GM11168 (cell line): ENCODE measurements at regions not wholly inside any gene's neighbourhood (a gene's known extent, or its start where the extent isn't known, plus 50 kb on each side); places are given as distances from the start of the nearest gene placed in this dataset.

Source experiments
- in situ Hi-C: fragments of 300-500 bp; cut with MboI; formaldehyde crosslinking; loops from one replicate; pipeline ENCODE4 v1.12.0; 2022; ENCODE audit warnings: low sequenced_read_pairs; ENCODE audit not compliant: unreplicated experiment

DNA sequence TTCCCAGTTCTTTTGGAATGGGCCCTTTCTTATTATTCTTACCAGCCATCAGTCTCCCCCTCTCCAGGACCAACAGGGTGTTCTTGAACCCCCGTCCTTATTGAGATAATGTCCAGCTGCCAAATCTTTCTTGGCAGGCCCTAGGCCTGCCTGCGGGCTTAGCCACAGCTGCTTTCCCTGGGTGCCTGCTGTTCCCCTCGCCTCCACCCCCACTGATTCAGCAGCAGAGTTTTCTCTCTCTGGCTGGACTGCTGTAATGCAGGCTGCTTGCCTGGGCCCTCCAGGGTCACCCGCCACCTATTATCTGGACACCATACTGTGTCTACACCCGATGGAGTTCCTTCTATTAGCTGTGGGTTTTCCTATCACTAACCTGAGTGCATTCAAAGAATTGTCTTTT is 395.4 kb upstream of the ATP5MC3 start:
- in situ Hi-C loops, result no loop called here

- in situ Hi-C loops, result no loop called here
Observed at GRCh38 chr2:175576270-175576669, 394.8 kb upstream of the ATP5MC3 start.

DNA sequence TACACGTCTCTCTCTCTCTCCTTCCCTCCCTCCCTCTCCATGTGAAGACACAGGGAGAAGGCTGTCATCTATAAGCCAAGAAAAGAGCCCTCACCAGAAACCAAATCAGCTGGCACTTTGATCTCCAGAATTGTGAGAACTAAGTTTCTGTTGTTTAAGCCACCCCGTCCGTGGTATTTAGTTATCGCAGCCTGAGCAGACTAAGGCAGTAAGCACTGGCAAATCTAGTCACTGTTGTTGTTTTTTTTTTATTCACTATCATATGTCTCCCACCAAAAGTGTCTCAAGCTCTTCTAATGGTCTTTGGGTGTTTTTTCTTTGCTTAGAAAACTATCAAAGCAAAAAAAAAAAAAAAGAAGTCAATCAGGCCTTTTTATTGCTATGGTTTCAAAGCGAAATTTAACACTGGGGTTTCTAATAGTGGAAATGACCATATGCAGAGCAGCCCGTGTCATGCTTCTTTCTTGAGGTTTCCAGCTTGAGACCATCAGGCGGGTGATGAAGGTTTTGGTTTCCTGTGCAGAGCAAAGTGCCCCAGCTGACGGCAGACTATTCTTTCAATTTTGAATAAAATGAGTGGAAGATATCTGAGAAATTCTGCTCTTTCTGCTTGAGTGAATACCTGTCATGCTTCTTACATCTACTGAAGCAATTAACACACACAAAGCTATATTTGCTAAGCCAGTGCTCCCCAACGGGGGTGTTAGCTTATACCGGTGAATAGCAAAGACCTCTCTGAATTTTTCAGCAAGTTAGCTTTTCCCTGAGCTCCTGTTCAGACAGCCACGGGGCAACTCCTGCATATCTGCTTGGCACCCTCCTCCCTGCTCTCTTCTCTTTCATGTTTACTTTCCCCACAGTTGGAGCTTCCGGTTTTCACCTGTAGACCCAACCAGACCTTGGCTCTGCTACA is 394.1 kb upstream of the ATP5MC3 start:
- in situ Hi-C loops, result no loop called here

DNA sequence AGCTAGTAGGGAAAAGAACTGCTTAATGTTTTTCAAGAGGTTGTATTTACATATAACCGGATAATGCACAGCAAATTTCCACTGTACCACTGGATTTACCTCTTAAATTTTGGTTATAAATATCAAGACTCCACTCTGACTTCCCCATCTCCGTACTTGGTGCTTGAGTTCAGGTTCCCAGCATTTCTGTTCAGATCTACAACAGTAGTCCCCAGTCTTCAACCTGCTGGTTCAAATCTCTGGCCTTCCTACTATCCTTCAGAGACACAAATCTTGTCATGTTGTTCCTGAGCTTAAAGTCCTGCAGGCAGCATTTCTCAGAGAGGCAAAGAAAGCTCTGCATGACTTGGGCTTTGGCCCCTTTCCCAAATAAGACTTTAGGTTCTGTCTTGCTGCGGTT is 392.6 kb upstream of the ATP5MC3 start:
- in situ Hi-C loops, result no loop called here

- in situ Hi-C loops, result no loop called here
Observed at GRCh38 chr2:175571078-175571653, 389.7 kb upstream of the ATP5MC3 start.

DNA sequence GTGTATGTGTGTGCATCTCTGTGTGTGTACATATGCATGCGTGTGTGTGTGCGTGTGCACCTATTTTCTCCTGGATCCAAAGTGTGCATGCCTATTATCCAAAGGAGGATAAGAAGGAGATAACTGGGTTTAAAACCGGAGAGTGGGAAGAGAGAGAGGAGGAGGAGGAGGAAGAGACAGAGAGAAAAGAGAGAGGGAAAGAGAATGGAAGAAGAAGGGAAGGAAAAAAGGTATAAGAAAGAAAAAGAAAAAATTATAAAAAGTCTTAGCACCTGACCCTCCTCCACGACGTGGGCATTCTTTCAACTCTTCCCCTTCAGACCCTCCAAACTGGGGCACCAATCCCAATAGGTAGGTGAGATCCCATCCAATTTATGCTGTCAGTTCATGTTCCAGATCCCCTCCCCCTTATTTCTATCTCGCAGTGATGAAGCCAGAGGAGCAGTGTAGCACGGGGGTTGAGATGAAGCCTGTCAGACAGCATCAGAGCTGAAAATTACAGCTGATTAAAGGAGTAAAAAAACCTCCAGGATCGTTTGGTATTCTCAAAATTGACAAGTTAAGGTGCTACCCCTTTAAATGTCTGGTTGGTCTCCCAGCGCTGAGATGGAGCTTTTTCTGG is 386.7 kb upstream of the ATP5MC3 start:
- in situ Hi-C loops, result no loop called here

- in situ Hi-C loops, result no loop called here
Observed at GRCh38 chr2:175567435-175568061, 386.0 kb upstream of the ATP5MC3 start.

DNA sequence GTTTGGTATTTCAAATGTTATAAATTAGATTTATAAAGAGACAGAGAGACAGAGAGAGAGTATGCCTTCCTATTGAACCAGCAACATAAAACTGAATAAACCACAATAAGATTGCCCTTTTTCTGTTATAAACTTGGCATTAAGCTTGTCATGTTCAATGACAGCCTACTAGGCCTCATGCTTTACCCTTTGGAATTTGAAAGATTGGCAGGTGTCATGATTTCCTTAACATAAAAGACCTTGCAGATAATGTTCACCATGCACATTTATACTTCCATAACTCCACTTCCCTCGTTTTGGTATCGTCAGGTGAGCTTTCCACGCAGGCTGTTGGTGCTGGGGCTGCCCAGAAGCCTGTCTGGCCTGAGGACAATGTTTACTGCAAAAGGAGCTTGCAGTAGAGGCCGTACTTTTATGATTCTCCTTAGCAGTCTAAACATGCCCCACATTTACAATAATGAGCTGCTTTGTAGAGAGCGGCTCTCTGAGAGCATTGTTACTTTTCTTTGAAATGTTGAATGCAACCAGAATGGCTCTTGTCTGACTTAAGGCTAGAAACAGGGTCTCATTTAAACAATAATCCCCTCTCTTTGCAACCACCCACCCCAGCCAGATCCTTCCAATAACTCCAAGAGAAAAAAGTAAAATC is 379.1 kb upstream of the ATP5MC3 start:
- in situ Hi-C loops, result no loop called here

- in situ Hi-C loops, result no loop called here
Observed at GRCh38 chr2:175559613-175560012, 378.1 kb upstream of the ATP5MC3 start.

- in situ Hi-C loops, result no loop called here
Observed at GRCh38 chr2:175557810-175558377, 376.4 kb upstream of the ATP5MC3 start.

GRCh38 chr2:175553910-175554309 is 372.4 kb upstream of the ATP5MC3 start:
- in situ Hi-C loops, result no loop called here

- in situ Hi-C loops, result no loop called here
Observed at GRCh38 chr2:175552902-175553301, 371.4 kb upstream of the ATP5MC3 start.

GRCh38 chr2:175540421-175540820 is 358.9 kb upstream of the ATP5MC3 start:
- in situ Hi-C loops, result no loop called here

DNA sequence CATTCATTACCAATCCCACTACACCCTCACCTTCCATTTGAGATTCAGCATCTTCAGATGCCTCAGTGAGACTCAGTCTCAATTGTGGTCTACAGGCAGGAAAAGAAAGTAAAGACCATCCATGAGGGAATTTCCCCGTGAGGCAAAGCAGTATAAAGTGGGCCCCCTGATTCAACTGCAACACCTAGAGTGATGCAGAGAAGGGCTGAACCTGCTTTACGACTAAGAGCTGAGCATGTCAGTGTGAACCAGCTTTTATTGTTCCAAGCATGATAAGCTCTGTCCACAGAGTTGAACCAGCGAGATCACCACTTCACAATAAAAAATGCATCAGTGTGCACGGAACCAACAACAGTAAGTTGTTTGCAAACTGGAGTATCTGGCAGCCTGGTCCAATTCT is 357.6 kb upstream of the ATP5MC3 start:
- in situ Hi-C loops, result no loop called here

DNA sequence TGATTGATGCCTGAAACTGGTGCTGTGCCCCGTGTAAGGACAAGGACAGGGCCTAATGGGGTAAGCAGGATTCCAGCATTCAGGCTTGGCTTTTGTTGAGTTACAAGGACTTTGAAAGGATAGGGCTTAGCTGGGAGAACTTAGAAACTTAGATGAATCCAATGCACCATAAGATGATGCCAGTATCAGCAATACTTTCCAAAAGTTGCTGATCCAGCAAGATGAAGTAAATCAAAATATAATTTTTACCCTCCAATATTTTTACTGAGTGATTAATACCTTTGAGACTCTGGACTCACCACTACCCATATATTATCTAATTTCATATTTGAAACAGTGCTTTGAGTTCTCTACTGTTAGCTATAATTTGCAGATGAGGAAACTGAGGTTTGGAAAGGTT is 354.5 kb upstream of the ATP5MC3 start:
- in situ Hi-C loops, result no loop called here

DNA sequence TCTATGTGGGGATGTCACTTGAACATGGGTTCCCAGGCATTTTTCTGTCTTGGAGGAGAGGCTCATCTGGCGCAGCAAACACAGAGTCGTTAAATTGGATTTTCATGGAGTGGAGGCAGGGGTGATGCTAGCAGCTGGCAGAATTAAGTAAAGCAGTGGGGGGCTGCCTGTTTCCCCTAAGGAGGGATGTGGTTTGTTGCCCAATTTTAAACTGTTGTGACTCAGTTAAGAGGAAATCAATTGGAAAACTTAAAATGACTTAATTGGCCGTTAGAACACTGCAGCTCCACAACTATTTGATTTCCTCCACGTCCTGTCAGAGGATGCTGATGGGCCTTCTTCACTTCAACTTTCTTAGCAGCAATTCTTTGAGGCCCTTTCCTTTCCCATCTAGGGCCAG is 354.1 kb upstream of the ATP5MC3 start:
- in situ Hi-C loops, result no loop called here

- in situ Hi-C loops, result no loop called here
Observed at GRCh38 chr2:175525975-175526374, 344.5 kb upstream of the ATP5MC3 start.

DNA sequence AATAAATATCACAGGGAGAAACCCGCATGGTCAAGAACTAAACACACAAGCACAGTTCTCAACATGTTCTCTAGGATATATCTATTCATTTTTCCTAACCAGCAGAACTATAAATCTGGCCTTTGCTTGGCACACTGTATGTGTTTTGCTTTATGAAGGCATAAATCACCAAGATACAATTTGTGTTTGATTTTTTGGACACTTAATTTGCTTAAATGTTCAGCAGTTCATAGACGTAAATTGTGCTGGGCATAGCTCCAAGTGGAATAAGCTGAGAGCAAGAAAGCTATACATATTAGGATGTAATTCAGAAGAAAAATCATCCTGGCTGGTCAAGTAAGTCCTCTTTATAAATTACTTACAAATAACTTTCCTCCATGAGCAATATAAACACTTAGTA is 341.5 kb upstream of the ATP5MC3 start:
- in situ Hi-C loops, result no loop called here

- in situ Hi-C loops, result no loop called here
Observed at GRCh38 chr2:175518206-175518605, 336.7 kb upstream of the ATP5MC3 start.

DNA sequence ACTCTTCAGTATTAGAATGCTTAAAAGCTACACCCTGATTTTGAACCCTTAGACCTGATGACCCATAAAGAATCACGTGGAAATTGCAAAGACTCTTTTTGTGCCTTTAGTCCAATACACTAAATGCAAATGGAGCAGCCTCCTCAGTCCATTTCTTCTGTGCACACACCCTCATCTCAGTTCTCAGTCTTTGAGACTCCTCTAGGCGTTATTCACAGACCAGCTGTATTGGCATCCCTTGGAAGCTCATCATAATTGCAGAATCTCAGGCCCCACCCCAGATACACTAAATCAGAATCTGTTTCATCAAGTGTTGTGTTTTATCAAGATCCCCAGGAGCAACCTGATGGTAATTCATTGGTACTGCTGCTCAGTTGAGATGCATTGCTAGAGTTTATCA is 335.0 kb upstream of the ATP5MC3 start:
- in situ Hi-C loops, result no loop called here
